ENCODE measurements at regions not wholly inside any gene's neighbourhood (a gene's known extent, or its start where the extent isn't known, plus 50 kb on each side); places are given as distances from the start of the nearest gene placed in this dataset.

DNA sequence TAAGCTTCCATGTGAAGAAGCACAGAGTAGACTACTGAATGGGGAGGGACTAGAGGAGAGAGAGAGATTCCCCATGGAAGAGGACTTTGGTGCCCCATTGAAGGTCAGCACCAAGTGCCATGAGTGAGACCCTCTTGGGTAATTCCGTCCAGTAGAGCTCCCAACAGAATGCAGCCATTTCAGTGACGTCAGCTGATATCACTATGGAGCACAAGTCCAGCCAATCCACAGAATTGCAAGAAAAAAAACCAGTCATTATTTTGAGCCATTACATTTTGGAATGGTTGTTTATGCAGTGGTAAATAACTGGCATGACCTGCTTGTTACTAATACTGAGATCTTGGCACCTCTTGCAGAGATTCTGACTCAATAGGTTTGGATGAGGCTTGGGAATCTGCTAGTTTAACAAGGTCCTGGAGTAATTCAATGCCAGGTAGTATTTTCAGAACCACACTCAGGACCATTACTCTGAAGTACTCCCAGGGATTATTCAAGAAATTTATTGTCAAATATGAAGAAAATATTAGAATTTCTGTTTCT lies 52.6 kb upstream of the SP8 start:
- Histone ChIP-seq H2AFZ (ENCODE audit: insufficient read depth, low read depth, low read length, poor library complexity, severe bottlenecking) (no peak overlapping the region), H3K4me1 (ENCODE audit: control insufficient read depth in 1 of 2, insufficient read depth in 2 of 2, low read length in 2 of 2) (no peaks in the 10 kb centered on the region), H3K79me2 (ENCODE audit: insufficient read depth, low read length) (no peaks in the 10 kb centered on the region), H3K27me3 (ENCODE audit: control insufficient read depth in 2 of 2, insufficient read depth in 2 of 2, low read length in 2 of 2) (no peaks in the 10 kb centered on the region), H3K9ac (ENCODE audit: insufficient read depth, low read length, poor library complexity, severe bottlenecking) (no peak overlapping the region), H3K9me3 (replicated peaks in 1 of 2; ENCODE audit: control insufficient read depth in 1 of 2, insufficient read depth in 1 of 2, low read length in 2 of 2) (peaks cover 0 to 6% of the 10 kb centered on the region in 2 donors), H3K4me2 (replicated peaks; ENCODE audit: extremely low read depth, low read length, poor library complexity, severe bottlenecking) (no peak overlapping the region), H3K27ac (ENCODE audit: low read depth in 1 of 2, low read length in 2 of 2) (no peak overlapping the region), H3K36me3 (replicated peaks in 1 of 2; ENCODE audit: control insufficient read depth in 1 of 2, insufficient read depth in 2 of 2, low read length in 2 of 2) (no peaks in the 10 kb centered on the region), H4K20me1 (ENCODE audit: insufficient read depth, low read length) (no peaks in the 10 kb centered on the region), H3K4me3 (replicated peaks in 1 of 3; ENCODE audit: low read depth in 2 of 3, low read length in 3 of 3) (no peak overlapping the region)
- Mint-ChIP-seq H3K4me3 (no peak overlapping the region), H3K9me3 (peaks cover 0 to 8% (median 4%) of the 10 kb centered on the region in 7 donors), H3K27ac (no peak overlapping the region), H3K36me3 (no peaks in the 10 kb centered on the region), H3K27me3 (ENCODE audit: low read depth in 3 of 3) (peaks cover 0 to 2% (median 0%) of the 10 kb centered on the region in 3 donors), H3K4me1 (no peaks in the 10 kb centered on the region)
- 100% methylated on average over 2 of the region's 2 CpGs for WGBS (ENCODE audit: insufficient coverage)
- DNase-seq = no peak
- intact Hi-C loops (cut with micrococcal nuclease) = no loop called here
- TF ChIP-seq, protein P1, sequence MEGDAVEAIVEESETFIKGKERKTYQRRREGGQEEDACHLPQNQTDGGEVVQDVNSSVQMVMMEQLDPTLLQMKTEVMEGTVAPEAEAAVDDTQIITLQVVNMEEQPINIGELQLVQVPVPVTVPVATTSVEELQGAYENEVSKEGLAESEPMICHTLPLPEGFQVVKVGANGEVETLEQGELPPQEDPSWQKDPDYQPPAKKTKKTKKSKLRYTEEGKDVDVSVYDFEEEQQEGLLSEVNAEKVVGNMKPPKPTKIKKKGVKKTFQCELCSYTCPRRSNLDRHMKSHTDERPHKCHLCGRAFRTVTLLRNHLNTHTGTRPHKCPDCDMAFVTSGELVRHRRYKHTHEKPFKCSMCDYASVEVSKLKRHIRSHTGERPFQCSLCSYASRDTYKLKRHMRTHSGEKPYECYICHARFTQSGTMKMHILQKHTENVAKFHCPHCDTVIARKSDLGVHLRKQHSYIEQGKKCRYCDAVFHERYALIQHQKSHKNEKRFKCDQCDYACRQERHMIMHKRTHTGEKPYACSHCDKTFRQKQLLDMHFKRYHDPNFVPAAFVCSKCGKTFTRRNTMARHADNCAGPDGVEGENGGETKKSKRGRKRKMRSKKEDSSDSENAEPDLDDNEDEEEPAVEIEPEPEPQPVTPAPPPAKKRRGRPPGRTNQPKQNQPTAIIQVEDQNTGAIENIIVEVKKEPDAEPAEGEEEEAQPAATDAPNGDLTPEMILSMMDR (IDR thresholded peaks at IDR 0.05) = no peak

DNA sequence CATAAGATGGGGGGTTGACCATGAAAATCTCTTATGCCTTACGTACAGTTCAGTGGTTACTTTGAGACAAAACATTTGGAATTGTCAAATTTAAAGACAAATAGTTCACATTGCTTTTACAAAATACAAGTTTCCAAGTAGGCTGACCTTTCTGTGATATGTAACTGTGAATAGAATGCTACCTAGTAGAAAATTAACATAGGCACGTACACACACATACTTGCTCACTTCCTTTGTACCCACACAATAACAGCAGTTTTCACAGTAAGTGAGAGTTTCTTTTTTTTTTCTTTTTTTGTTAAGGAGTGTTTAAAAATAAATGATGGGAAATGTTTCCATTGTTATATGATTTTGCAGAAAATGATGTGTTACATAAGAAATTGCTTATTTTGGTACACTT lies 53.3 kb upstream of the SP8 start:
- Histone ChIP-seq H3K36me3 (replicated peaks in 1 of 2; ENCODE audit: control insufficient read depth in 1 of 2, insufficient read depth in 2 of 2, low read length in 2 of 2) (no peaks in the 10 kb centered on the region), H3K9ac (ENCODE audit: insufficient read depth, low read length, poor library complexity, severe bottlenecking) (no peak overlapping the region), H3K4me1 (ENCODE audit: control insufficient read depth in 1 of 2, insufficient read depth in 2 of 2, low read length in 2 of 2) (no peaks in the 10 kb centered on the region), H3K4me3 (replicated peaks in 1 of 3; ENCODE audit: low read depth in 2 of 3, low read length in 3 of 3) (no peak overlapping the region), H4K20me1 (ENCODE audit: insufficient read depth, low read length) (no peaks in the 10 kb centered on the region), H3K27ac (ENCODE audit: low read depth in 1 of 2, low read length in 2 of 2) (no peak overlapping the region), H3K4me2 (replicated peaks; ENCODE audit: extremely low read depth, low read length, poor library complexity, severe bottlenecking) (no peak overlapping the region), H3K27me3 (ENCODE audit: control insufficient read depth in 2 of 2, insufficient read depth in 2 of 2, low read length in 2 of 2) (no peaks in the 10 kb centered on the region), H3K9me3 (replicated peaks in 1 of 2; ENCODE audit: control insufficient read depth in 1 of 2, insufficient read depth in 1 of 2, low read length in 2 of 2) (peaks cover 0 to 7% of the 10 kb centered on the region in 2 donors), H2AFZ (ENCODE audit: insufficient read depth, low read depth, low read length, poor library complexity, severe bottlenecking) (no peak overlapping the region), H3K79me2 (ENCODE audit: insufficient read depth, low read length) (no peaks in the 10 kb centered on the region)
- H3K27ac Mint-ChIP-seq = no peak overlapping the region
- no CpG with 5 or more reads among the region's 2 CpGs for WGBS (ENCODE audit: insufficient coverage)
- no peaks in the 10 kb centered on the region for H3K36me3 Mint-ChIP-seq
- TF ChIP-seq, protein P1 (IDR thresholded peaks at IDR 0.05) = no peak
- peaks cover 0 to 12% (median 4%) of the 10 kb centered on the region in 7 donors for H3K9me3 Mint-ChIP-seq
- DNase-seq = no peak
- intact Hi-C loops (cut with micrococcal nuclease) = no loop called here
- H3K4me3 Mint-ChIP-seq = no peak overlapping the region
- H3K27me3 Mint-ChIP-seq (ENCODE audit: low read depth in 3 of 3) = no peaks in the 10 kb centered on the region
- H3K4me1 Mint-ChIP-seq = no peaks in the 10 kb centered on the region

All from CD14-positive monocyte (primary cell).